GM12872 (cell line): ENCODE measurements at regions not wholly inside any gene's neighbourhood (a gene's known extent, or its start where the extent isn't known, plus 50 kb on each side); places are given as distances from the start of the nearest gene placed in this dataset.

Experiments
- TF ChIP-seq, protein P1 (sequence below): IDR thresholded peaks from 3 replicates; pipeline ENCODE4 v1.5.1; 2011; ENCODE audit warnings: low read depth, mild to moderate bottlenecking, low read length, moderate library complexity; ENCODE audit not compliant: insufficient read depth

DNA sequence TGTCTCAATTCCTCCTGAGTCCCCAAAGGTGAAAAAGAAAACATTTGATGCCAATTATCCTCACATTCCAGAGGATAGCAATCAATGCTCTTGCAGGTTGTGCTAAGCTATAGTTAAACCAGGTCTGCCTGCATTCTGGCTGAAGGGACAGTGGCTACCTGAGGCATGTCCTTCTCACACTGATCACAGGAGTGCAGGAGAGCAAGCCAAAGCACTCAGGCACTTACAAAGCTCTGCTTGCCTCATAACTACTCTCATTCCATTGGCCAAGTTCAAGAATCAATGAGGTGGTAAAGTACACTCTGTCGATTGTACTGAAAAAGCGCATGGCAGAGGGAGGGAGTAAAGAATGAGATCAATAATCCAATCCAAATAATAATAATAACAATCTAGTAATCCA, 342.0 kb upstream of the PPP2R3A start:
- TF ChIP-seq, protein P1, sequence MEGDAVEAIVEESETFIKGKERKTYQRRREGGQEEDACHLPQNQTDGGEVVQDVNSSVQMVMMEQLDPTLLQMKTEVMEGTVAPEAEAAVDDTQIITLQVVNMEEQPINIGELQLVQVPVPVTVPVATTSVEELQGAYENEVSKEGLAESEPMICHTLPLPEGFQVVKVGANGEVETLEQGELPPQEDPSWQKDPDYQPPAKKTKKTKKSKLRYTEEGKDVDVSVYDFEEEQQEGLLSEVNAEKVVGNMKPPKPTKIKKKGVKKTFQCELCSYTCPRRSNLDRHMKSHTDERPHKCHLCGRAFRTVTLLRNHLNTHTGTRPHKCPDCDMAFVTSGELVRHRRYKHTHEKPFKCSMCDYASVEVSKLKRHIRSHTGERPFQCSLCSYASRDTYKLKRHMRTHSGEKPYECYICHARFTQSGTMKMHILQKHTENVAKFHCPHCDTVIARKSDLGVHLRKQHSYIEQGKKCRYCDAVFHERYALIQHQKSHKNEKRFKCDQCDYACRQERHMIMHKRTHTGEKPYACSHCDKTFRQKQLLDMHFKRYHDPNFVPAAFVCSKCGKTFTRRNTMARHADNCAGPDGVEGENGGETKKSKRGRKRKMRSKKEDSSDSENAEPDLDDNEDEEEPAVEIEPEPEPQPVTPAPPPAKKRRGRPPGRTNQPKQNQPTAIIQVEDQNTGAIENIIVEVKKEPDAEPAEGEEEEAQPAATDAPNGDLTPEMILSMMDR, result no peak

DNA sequence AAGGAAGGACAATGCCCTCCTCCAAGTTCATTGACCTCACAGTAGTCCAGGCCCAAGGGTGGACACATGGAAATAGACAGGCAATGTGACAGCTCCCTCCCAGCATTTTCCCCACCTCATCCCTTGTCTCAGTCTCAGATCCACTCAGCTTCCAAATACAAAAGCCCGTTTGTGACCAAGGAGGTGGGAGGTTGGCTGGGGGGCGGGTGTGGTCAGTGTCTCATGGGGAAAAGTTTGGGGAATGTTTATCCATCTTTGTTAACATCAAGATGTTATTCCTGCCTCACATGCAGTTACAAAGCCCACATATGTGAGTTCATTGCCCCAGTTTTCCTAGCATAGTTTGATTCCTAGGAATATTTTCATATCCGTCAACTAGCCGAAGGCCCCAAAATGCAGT, 338.5 kb upstream of the PPP2R3A start:
- TF ChIP-seq, protein P1, result no peak

DNA sequence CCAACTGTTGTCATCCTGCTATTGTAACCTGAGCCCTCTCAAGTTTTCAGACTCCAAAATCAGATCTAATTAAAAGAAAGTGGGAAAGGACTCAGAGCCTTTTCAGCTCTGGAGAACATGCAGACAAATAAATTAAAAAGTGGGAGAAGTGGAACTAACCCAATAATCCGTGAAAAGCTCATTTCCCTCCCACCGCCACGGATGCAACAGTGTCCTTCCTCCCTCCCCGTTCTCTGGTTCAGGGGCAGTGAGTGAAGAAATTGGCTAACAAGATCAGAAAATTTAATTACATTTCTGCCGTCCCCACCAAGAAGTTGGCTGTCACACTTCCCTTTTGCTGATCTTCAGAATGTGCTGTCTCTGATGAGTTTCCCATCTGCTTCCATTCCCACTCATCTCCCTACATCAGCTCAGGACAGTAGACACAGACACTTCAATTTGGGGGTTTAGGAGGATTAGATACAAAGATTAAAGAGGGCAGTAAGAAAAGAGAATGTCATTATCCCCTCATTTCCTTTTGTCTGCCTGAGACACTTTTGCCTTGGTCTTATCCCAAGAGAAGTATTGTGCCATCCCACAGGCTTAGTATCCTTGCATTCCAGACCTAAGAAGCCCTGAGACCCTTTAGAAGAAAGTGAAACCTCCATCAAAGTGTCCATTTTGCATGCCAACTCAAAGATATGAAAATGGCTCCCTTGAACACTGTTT, 335.7 kb upstream of the PPP2R3A start:
- TF ChIP-seq, protein P1, result no peak

DNA sequence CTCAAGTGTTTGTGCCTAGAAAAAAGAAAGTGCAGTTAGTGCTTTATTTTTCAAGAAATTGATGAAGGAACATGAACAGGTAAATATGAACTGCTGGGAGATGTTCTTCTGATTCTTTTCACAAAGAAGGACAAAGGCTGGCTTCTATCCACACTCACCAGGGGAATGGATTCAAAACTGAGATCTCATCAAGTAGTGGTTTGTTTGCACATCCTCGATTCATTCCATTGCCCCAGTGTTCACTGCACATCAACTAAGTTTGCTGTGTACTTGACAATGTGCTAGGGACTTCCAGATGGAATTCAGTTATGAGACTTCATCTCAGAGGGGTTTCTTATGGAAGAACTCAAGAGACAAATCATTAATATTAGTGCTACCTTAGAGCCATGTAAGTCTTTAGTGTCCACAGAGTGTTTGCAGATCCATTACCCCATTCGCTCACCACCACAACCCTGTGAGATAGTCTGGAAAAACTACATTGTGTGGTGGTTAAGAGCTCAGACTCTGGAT, 332.9 kb upstream of the PPP2R3A start:
- TF ChIP-seq, protein P1, result no peak

DNA sequence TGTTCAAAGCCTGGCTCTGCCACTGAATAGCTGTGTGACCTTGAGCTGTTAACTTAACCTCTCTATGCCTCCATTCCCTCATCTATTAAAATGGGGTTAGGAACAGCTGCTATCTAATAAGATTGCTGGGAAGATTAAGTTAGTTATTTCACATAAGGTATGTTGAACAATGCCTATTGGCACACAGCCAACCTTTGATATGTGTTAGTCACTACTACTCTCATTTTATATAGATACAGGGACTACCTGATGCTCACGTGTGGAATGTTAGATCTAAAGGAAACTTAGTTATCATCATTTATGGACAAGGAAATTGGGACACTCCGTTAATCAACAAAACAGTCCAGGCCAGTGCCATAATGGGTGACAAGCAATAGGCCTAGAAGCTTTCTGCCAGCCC, 332.4 kb upstream of the PPP2R3A start:
- TF ChIP-seq, protein P1, result no peak

DNA sequence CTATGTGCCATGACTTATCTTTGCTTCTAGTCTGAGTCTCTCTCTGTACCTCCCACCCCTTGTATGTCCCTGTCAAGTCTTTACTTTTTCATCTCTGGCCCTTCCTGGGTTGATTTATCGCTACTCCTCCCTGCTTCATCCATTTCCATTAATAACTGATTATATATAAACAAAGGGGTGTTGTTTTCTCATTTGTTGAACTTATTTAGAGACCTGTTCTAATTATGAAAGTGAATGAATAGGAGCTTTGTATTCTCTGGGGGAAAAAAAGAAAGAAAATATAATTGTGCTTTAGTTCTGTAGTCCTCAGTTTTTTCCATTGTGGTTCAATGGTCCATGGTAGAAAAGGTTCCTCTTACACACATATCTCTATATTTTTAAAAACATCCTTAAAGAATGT, 328.9 kb upstream of the PPP2R3A start:
- TF ChIP-seq, protein P1, result no peak

DNA sequence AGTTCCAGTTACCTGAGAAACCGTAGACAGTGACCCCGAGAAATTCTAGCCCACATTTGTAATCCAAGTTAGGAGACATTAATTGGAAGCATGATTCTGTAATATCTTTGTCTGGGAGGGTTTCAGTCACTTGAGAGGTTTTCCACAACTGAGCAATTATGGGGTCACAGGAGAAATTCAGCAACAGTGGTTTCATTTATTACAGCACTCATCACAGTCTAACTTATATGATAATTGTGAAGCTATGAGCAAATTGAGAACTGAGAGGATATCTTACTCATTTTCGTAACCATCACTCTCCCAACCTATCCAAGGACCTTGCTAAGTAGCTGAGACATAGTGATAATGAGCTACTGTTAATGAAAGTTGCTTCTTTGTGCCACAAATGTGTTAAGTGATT, 328.5 kb upstream of the PPP2R3A start:
- TF ChIP-seq, protein P1, result no peak
